H1 (cell line): ENCODE measurements at regions not wholly inside any gene's neighbourhood (a gene's known extent, or its start where the extent isn't known, plus 50 kb on each side); places are given as distances from the start of the nearest gene placed in this dataset.

ENCODE experiments used
- EZH2 ChIP-seq: fragments of 200-600 bp; sonication (generic); IDR thresholded peaks from 2 replicates; pipeline ENCODE4 v1.7.1; 2012; ENCODE audit warnings: low read depth, mild to moderate bottlenecking, moderate library complexity, low read length, inconsistent platforms; ENCODE audit not compliant: severe bottlenecking
- KDM1A ChIP-seq: fragments of 200-600, 300-600 bp; sonication (generic); IDR thresholded peaks from 2 replicates; pipeline ENCODE4 v1.7.1; 2016; ENCODE audit warnings: mild to moderate bottlenecking, low read length, borderline replicate concordance
- POLR2A ChIP-seq, 2 experiments: IDR thresholded peaks; 1 replicate in 1 of 2; 2 replicates in 1 of 2; pipeline ENCODE4 v1.6.1; 2011; ENCODE audit warnings: low read depth in 2 of 2, low read length in 2 of 2, mild to moderate bottlenecking in 2 of 2; ENCODE audit errors: control extremely low read depth in 1 of 2
- TEAD4 ChIP-seq: IDR thresholded peaks from 2 replicates; pipeline ENCODE4 v1.6.1; 2012; ENCODE audit warnings: low read depth, low read length, inconsistent platforms, mixed read lengths
- TF ChIP-seq, protein P1 (sequence below): IDR thresholded peaks from 2 replicates; pipeline ENCODE4 v1.6.1; 2012; ENCODE audit warnings: inconsistent platforms
- TF ChIP-seq, protein P2 (sequence below), 3 experiments: IDR thresholded peaks; 1 replicate in 2 of 3; 2 replicates in 1 of 3; pipeline versions ENCODE4 v1.5.1 to v1.6.1; 2011; ENCODE audit warnings: low read length in 3 of 3, mild to moderate bottlenecking in 3 of 3, inconsistent platforms in 2 of 3, low read depth in 1 of 3, moderate library complexity in 1 of 3; ENCODE audit not compliant: insufficient read depth in 1 of 3; ENCODE audit errors: control extremely low read depth in 1 of 3

GRCh38 chr9:85484235-85484634 is 257.5 kb downstream of the AGTPBP1 start:
- no peak for TF ChIP-seq EZH2
- TF ChIP-seq, protein P1, sequence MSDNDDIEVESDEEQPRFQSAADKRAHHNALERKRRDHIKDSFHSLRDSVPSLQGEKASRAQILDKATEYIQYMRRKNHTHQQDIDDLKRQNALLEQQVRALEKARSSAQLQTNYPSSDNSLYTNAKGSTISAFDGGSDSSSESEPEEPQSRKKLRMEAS = no peak
- TF ChIP-seq POLR2A (IDR thresholded peaks at IDR 0.05; ENCODE audit: control extremely low read depth in 1 of 2, low read depth in 2 of 2, low read length in 2 of 2) = no peak
- no peak for TF ChIP-seq TEAD4
- TF ChIP-seq KDM1A = no peak
- TF ChIP-seq, protein P2, sequence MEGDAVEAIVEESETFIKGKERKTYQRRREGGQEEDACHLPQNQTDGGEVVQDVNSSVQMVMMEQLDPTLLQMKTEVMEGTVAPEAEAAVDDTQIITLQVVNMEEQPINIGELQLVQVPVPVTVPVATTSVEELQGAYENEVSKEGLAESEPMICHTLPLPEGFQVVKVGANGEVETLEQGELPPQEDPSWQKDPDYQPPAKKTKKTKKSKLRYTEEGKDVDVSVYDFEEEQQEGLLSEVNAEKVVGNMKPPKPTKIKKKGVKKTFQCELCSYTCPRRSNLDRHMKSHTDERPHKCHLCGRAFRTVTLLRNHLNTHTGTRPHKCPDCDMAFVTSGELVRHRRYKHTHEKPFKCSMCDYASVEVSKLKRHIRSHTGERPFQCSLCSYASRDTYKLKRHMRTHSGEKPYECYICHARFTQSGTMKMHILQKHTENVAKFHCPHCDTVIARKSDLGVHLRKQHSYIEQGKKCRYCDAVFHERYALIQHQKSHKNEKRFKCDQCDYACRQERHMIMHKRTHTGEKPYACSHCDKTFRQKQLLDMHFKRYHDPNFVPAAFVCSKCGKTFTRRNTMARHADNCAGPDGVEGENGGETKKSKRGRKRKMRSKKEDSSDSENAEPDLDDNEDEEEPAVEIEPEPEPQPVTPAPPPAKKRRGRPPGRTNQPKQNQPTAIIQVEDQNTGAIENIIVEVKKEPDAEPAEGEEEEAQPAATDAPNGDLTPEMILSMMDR (IDR thresholded peaks at IDR 0.05; ENCODE audit: control extremely low read depth in 1 of 3, insufficient read depth in 1 of 3, low read depth in 1 of 3, low read length in 3 of 3) = no peak
